ENCODE measurements at regions not wholly inside any gene's neighbourhood (a gene's known extent, or its start where the extent isn't known, plus 50 kb on each side); places are given as distances from the start of the nearest gene placed in this dataset.

DNA sequence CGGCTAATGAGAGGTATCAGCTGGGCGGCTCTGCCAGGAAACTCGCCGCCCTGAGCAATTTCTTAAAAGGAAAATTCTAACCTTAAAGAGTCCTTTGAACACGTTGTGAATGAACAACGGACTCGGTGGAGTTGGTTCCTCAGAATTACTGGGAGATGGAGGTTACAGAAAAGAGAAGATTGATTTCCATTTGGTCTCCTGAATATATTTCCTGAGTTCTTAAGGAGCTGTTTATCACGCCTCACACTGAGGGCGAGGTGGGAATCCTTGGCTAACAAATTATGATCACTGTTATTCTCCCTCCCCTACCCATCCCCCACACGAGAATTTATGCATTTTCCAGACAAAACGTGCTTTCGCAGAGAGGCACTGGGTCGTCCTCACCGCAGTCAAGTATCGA, 194.5 kb upstream of the C14orf180 start:
- Histone ChIP-seq H3K4me3 (no peak overlapping the region), H3K27ac (no peak overlapping the region), H3K4me1 (peaks cover 0 to 32% (median 11%) of the 10 kb centered on the region in 9 donors), H3K9me3 (peaks cover 0 to 19% (median 9%) of the 10 kb centered on the region in 11 donors), H3K36me3 (no peaks in the 10 kb centered on the region), H3K27me3 (peaks cover 0 to 34% (median 14%) of the 10 kb centered on the region in 7 donors)
- WGBS, 2 donors, result 82 to 88% methylated on average over 15 of the region's 15 CpGs
- ATAC-seq (no peak), DNase-seq (no peak)
- TF ChIP-seq, protein P1, sequence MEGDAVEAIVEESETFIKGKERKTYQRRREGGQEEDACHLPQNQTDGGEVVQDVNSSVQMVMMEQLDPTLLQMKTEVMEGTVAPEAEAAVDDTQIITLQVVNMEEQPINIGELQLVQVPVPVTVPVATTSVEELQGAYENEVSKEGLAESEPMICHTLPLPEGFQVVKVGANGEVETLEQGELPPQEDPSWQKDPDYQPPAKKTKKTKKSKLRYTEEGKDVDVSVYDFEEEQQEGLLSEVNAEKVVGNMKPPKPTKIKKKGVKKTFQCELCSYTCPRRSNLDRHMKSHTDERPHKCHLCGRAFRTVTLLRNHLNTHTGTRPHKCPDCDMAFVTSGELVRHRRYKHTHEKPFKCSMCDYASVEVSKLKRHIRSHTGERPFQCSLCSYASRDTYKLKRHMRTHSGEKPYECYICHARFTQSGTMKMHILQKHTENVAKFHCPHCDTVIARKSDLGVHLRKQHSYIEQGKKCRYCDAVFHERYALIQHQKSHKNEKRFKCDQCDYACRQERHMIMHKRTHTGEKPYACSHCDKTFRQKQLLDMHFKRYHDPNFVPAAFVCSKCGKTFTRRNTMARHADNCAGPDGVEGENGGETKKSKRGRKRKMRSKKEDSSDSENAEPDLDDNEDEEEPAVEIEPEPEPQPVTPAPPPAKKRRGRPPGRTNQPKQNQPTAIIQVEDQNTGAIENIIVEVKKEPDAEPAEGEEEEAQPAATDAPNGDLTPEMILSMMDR (IDR thresholded peaks at IDR 0.05), result no peak
- intact Hi-C loops (cut with DNase I), result no loop called here

DNA sequence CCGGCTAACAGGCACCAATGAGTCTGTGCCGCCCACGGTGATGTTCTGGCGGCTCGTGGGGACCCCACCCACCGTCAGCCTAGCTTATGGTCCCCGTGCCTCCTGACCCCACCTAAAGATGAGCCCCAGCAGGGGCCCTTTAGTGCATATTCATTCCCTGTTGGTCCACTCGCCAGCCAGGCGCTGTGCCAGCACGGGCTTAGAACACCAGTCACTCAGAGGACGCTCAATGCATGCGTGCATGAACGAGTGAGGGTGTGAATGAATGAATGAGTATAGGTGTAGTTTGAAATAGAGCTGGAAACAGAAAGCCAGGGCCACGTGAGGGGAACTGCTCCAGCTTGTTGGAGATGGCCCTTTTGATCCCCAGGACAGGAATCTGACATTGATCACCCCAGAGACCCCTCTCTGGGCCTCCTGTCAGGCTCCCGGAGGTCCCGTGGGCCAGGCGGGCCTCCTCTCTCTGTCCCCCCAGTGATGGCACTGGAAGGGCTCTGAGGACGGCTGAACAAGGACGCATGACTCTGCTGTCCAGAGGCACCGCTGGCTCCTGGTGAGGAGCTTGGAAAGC, 193.9 kb upstream of the C14orf180 start:
- peaks cover 0 to 32% (median 11%) of the 10 kb centered on the region in 9 donors for H3K4me1 ChIP-seq
- H3K27ac ChIP-seq, result no peak overlapping the region
- intact Hi-C loops (cut with DNase I), result no loop called here
- H3K27me3 ChIP-seq, result peaks cover 0 to 32% (median 14%) of the 10 kb centered on the region in 7 donors
- no peak overlapping the region for H3K4me3 ChIP-seq
- no peaks in the 10 kb centered on the region for H3K36me3 ChIP-seq
- DNase-seq, result no peak
- TF ChIP-seq, protein P1 (IDR thresholded peaks at IDR 0.05), result no peak
- peaks cover 0 to 14% (median 9%) of the 10 kb centered on the region in 11 donors for H3K9me3 ChIP-seq
- ATAC-seq, result no peak
- WGBS, 2 donors, result 86% methylated on average over 20 of the region's 20 CpGs

DNA sequence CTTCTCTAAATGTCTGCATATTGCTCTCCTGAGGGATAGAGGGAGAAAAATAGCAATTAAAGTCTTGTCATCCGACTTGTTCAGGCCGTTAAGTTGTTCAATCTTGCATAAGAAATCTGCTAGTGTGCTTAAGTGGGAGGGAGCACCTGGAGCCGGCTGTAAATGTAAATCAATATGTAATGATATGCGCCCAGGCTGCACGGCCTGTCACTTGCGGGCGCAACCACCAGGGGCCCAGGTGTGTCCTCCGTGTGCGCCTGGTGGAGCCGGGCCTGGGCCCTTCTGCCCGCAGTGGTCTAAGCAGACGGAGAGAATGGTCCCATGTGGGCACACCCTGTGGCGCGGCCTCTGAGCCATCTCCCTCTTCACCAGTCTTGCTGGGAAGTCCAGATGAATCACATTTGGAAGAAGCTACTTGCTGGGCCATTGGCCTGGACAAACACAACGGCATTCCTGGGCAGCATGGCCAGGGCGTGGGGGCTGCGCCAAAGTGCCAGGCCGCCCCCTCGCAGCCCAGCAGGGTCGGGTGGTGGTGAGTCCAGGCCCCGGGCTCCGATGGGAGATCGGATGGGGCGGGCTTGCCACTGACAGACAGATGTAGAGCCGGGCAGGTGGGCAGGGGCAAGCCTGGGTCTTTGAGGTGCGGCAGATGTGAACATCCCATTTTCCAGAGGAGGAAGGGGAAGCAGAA, 193.3 kb upstream of the C14orf180 start:
- Histone ChIP-seq H3K27ac (no peak overlapping the region), H3K4me1 (peaks cover 0 to 32% (median 11%) of the 10 kb centered on the region in 9 donors), H3K27me3 (peaks cover 0 to 27% (median 14%) of the 10 kb centered on the region in 7 donors), H3K4me3 (no peak overlapping the region), H3K36me3 (no peaks in the 10 kb centered on the region), H3K9me3 (peaks cover 0 to 7% (median 2%) of the 10 kb centered on the region in 11 donors)
- TF ChIP-seq, protein P1 (IDR thresholded peaks at IDR 0.05), result no peak
- DNase-seq (no peak), ATAC-seq (no peak)
- intact Hi-C loops (cut with DNase I), result no loop called here
- 95% methylated on average over 26 of the region's 26 CpGs for WGBS, 2 donors

DNA sequence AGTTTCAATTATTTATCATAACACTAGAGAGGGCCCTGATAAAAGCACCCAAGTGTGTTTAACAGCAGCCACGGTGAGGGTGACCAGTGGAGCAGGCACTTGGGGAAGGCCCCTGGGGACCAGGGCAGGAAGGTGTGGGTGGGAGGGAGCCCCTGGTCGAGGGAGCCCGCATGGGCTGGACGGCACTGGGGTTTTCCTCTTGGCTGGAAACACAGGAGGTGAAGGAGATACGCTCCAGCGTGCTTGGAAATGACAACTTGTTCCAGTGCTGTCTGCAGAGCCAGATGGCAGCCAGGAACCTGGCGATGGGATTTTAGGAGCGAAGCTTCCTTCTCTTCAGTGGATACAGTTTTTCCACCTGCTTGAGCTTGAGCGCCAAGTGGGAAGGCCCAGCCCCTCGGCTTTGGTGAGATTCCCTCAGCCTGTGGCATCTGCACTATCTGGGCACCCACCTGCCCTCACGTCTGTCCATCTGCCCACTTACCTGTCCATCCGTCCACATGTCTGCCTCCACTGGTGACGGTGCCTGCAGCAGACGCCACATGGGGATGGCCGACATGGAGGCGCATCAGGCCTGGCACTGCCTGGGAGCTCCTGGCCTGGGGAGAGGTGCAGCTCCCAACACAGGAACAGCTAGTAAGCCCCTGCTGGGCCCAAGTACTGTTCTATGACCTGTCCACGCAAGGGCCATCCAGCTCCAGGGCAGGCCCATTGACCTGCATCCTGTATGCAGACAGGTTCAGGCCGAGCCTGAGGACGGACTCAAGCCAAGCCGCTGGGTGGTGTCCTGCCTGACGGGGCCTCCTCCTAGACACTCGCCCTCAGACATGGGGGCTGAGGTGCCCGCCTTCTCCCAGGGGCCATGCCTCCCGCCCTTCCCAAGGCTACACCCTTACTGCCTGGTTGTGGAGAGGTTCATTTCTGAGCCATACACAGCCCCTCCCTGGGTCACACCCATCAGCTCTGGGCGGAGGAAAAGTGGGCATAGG, 192.2 kb upstream of the C14orf180 start:
- intact Hi-C loops (cut with DNase I), result no loop called here
- Histone ChIP-seq H3K4me3 (no peak overlapping the region), H3K27ac (no peak overlapping the region), H3K9me3 (no peaks in the 10 kb centered on the region), H3K4me1 (peaks cover 0 to 38% (median 11%) of the 10 kb centered on the region in 9 donors), H3K36me3 (no peaks in the 10 kb centered on the region), H3K27me3 (peaks cover 0 to 20% (median 14%) of the 10 kb centered on the region in 7 donors)
- DNase-seq, result no peak
- TF ChIP-seq, protein P1 (IDR thresholded peaks at IDR 0.05), result no peak
- peak in 1 of 8 donors; percentile 14 for ATAC-seq
- 77 to 82% methylated on average over 25 of the region's 25 CpGs for WGBS, 2 donors

All from heart right ventricle (tissue), 16 donors.